IPS-20b (cell line): ENCODE measurements at regions not wholly inside any gene's neighbourhood (a gene's known extent, or its start where the extent isn't known, plus 50 kb on each side); places are given as distances from the start of the nearest gene placed in this dataset.
"Not testable (repeated sequence)": the region's sequence is repeated elsewhere in the genome, so short reads cannot be mapped to it uniquely, and the experiment has no call there.

Source experiments
- H3K27ac ChIP-seq: one replicate; pipeline ENCODE4 v1.5.1; 2013; ENCODE audit warnings: low read length
- H3K27me3 ChIP-seq: 2 replicates; pipeline ENCODE4 v1.6.1; 2013; ENCODE audit warnings: mild to moderate bottlenecking, low read length, inconsistent platforms; ENCODE audit not compliant: insufficient read depth
- H3K36me3 ChIP-seq: 2 replicates; pipeline ENCODE4 v1.6.1; 2013; ENCODE audit warnings: low read depth, mild to moderate bottlenecking, inconsistent platforms, low read length, moderate library complexity; ENCODE audit not compliant: insufficient read depth
- H3K4me1 ChIP-seq: 2 replicates; pipeline ENCODE4 v1.6.1; 2013; ENCODE audit warnings: mild to moderate bottlenecking, control low read depth, inconsistent platforms, low read length, moderate library complexity; ENCODE audit not compliant: insufficient read depth
- H3K4me3 ChIP-seq: 2 replicates; pipeline ENCODE4 v1.5.1; 2013; ENCODE audit warnings: mild to moderate bottlenecking, low read length, inconsistent platforms
- H3K9ac ChIP-seq: 2 replicates; pipeline ENCODE4 v1.6.1; 2013; ENCODE audit warnings: low read depth, mild to moderate bottlenecking, inconsistent platforms, low read length, moderate library complexity
- H3K9me3 ChIP-seq: 2 replicates; pipeline ENCODE4 v1.6.1; 2013; ENCODE audit warnings: mild to moderate bottlenecking, low read depth, low read length, inconsistent platforms; ENCODE audit not compliant: insufficient read depth

GRCh38 chr2:62627667-62628066, 77.8 kb upstream of the EHBP1 start:
- no peaks in the 10 kb centered on the region for H3K36me3 ChIP-seq
- no peak overlapping the region for H3K4me3 ChIP-seq
- no peak overlapping the region for H3K9ac ChIP-seq
- no peaks in the 10 kb centered on the region; the same call in 1 of the 2 replicates for H3K9me3 ChIP-seq
- no peaks in the 10 kb centered on the region for H3K4me1 ChIP-seq
- no peak overlapping the region for H3K27ac ChIP-seq
- H3K27me3 ChIP-seq = no peaks in the 10 kb centered on the region

GRCh38 chr2:62624855-62625254, 80.7 kb upstream of the EHBP1 start:
- H3K27ac ChIP-seq = no peak overlapping the region
- H3K4me1 ChIP-seq = no peaks in the 10 kb centered on the region
- no peak overlapping the region for H3K4me3 ChIP-seq
- no peaks in the 10 kb centered on the region for H3K36me3 ChIP-seq
- H3K27me3 ChIP-seq = no peaks in the 10 kb centered on the region
- H3K9ac ChIP-seq = no peak overlapping the region
- no peaks in the 10 kb centered on the region for H3K9me3 ChIP-seq

GRCh38 chr2:62616486-62616885, 89.0 kb upstream of the EHBP1 start:
- not testable (repeated sequence) for H3K4me3 ChIP-seq, H3K9ac ChIP-seq, H3K36me3 ChIP-seq, H3K9me3 ChIP-seq, H3K27me3 ChIP-seq, H3K27ac ChIP-seq, H3K4me1 ChIP-seq

GRCh38 chr2:62611854-62612253, 93.7 kb upstream of the EHBP1 start:
- Histone ChIP-seq H3K36me3 (no peaks in the 10 kb centered on the region), H3K4me1 (no peaks in the 10 kb centered on the region), H3K27ac (no peak overlapping the region), H3K9me3 (no peaks in the 10 kb centered on the region; the same call in 1 of the 2 replicates), H3K4me3 (no peak overlapping the region), H3K9ac (no peak overlapping the region), H3K27me3 (no peaks in the 10 kb centered on the region)

- not testable (repeated sequence) for H3K9ac ChIP-seq, H3K36me3 ChIP-seq, H3K4me3 ChIP-seq, H3K27me3 ChIP-seq, H3K27ac ChIP-seq, H3K4me1 ChIP-seq
- H3K9me3 ChIP-seq = peaks cover 12% of the 10 kb centered on the region
Observed at GRCh38 chr2:62605471-62605870, 99.5 kb upstream of the TMEM17 start.

GRCh38 chr2:62604336-62604735, 98.3 kb upstream of the TMEM17 start:
- Histone ChIP-seq H3K27me3 (no peaks in the 10 kb centered on the region), H3K4me1 (no peaks in the 10 kb centered on the region), H3K36me3 (0 out of 2 replicates have a peak, but pooled peaks cover 7% of the 10 kb centered on the region), H3K27ac (no peak overlapping the region), H3K9ac (no peak overlapping the region), H3K9me3 (peaks cover 12% of the 10 kb centered on the region), H3K4me3 (no peak overlapping the region)

GRCh38 chr2:62603154-62603712, 97.2 kb upstream of the TMEM17 start:
- Histone ChIP-seq H3K36me3 (0 out of 2 replicates have a peak, but pooled peaks cover 7% of the 10 kb centered on the region), H3K27me3 (no peaks in the 10 kb centered on the region), H3K27ac (no peak overlapping the region), H3K4me3 (no peak overlapping the region), H3K4me1 (no peaks in the 10 kb centered on the region), H3K9ac (no peak overlapping the region), H3K9me3 (peaks cover 12% of the 10 kb centered on the region)

GRCh38 chr2:62599674-62600410, 93.8 kb upstream of the TMEM17 start:
- H3K4me1 ChIP-seq, H3K9me3 ChIP-seq, H3K9ac ChIP-seq, H3K27ac ChIP-seq, H3K27me3 ChIP-seq, H3K36me3 ChIP-seq, H3K4me3 ChIP-seq: not testable (repeated sequence)

GRCh38 chr2:62597323-62597722, 91.3 kb upstream of the TMEM17 start:
- Histone ChIP-seq H3K27ac (no peak overlapping the region), H3K9ac (no peak overlapping the region), H3K27me3 (no peaks in the 10 kb centered on the region), H3K4me3 (no peak overlapping the region), H3K36me3 (no peaks in the 10 kb centered on the region), H3K4me1 (no peaks in the 10 kb centered on the region), H3K9me3 (no peaks in the 10 kb centered on the region)

- Histone ChIP-seq H3K4me3 (no peak overlapping the region), H3K27ac (no peak overlapping the region), H3K36me3 (no peaks in the 10 kb centered on the region), H3K9ac (no peak overlapping the region), H3K4me1 (no peaks in the 10 kb centered on the region), H3K9me3 (no peaks in the 10 kb centered on the region), H3K27me3 (no peaks in the 10 kb centered on the region)
Observed at GRCh38 chr2:62596061-62596921, 90.3 kb upstream of the TMEM17 start.

- Histone ChIP-seq H3K4me1 (no peaks in the 10 kb centered on the region), H3K27ac (no peak overlapping the region), H3K36me3 (no peaks in the 10 kb centered on the region), H3K9ac (no peak overlapping the region), H3K4me3 (no peak overlapping the region), H3K27me3 (no peaks in the 10 kb centered on the region), H3K9me3 (no peaks in the 10 kb centered on the region)
Observed at GRCh38 chr2:62595474-62595873, 89.5 kb upstream of the TMEM17 start.

- Histone ChIP-seq H3K27me3 (no peaks in the 10 kb centered on the region), H3K4me3 (no peak overlapping the region), H3K9ac (no peak overlapping the region), H3K4me1 (peaks cover 7% of the 10 kb centered on the region; the same call in 1 of the 2 replicates), H3K9me3 (no peaks in the 10 kb centered on the region), H3K27ac (no peak overlapping the region), H3K36me3 (no peaks in the 10 kb centered on the region)
Observed at GRCh38 chr2:62593825-62594224, 87.8 kb upstream of the TMEM17 start.
